Ramos (cell line): ENCODE measurements at regions not wholly inside any gene's neighbourhood (a gene's known extent, or its start where the extent isn't known, plus 50 kb on each side); places are given as distances from the start of the nearest gene placed in this dataset.
"Not testable (repeated sequence)": the region's sequence is repeated elsewhere in the genome, so short reads cannot be mapped to it uniquely, and the experiment has no call there.

ENCODE experiments used
- in situ Hi-C: fragments of 300-500 bp; cut with MboI; formaldehyde crosslinking; loops from one replicate; pipeline ENCODE4 v1.14.3; 2022; ENCODE audit warnings: low sequenced_read_pairs; ENCODE audit not compliant: unreplicated experiment

DNA sequence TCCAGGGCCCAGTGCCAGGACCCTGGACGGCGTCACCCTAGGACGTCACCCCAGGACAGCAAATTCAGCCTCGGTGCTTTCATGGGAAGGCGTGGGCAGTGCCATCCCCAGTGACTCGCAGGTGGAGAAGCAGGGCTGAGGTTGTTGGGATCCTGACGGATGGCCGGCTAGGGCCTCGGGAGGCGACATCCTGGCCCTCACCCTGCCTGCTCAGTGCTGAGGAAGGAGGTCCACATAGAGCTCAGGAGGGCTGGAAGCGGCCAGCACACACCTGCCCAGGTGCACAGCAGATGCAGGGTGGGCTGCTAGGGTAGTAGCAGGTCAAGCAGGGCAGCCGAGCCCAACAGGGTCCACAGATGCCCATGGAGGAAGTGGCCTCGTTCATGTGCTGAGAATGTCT lies 482.0 kb upstream of the SALL3 start:
- in situ Hi-C loops = no loop called here

DNA sequence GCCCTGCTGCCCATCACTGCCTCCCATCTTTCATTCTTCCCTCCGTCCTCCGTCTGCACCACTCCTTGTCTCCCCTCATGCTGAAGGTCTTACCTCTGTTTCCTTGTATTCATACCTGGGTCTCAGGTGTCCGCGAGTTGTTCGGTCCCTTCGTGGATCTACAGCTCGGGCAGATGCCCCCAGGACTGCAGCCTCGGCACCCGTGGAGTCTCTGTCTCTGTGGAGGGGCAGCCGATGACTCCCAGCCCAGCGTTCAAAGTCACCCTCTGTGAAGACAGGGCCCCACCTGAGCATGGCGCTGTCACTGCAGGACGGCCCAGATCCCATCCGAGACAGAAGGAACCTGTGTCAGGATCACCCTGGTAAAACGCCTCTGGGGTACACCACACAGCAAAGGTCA lies 480.0 kb upstream of the SALL3 start:
- in situ Hi-C loops = no loop called here

DNA sequence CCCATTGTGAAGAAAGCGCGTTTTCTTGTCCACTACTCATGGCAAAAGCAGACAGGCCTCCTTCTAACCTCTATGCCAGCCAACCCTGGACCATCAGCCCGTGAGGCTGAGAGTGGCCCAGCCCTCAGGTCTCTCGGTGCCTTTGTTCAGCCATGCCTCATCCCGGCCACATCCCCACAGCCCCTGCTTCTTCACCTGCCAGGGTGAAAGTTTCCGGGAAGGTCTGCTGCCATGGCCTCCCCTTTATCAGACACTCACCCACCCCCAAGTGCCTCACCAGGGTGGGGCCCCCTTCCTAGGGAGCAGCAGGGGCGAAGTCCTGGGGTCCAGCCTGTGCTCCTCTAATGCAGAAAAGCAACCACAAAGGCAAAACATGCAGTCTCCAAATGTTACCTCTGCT lies 478.4 kb upstream of the SALL3 start:
- in situ Hi-C loops = no loop called here

DNA sequence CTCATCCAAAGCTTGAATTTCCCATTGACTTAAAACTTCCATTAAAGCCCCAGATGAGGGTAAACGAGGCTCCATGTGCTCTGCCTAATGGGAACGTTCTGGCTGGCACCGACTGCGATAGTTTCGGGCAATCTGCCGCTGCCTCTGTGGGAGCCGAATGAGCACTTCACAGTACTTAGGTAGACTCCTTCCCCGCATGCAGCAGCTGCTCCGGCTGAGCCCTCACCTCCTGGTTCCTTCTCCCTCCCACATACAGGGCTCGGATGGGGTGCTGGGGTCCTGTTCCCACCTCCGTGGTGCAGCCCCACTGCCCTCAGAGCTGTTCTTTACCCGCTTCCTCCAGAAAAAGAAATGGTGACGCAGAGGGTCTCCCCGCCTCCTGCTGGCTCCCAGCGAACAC lies 476.5 kb upstream of the SALL3 start:
- in situ Hi-C loops = no loop called here

DNA sequence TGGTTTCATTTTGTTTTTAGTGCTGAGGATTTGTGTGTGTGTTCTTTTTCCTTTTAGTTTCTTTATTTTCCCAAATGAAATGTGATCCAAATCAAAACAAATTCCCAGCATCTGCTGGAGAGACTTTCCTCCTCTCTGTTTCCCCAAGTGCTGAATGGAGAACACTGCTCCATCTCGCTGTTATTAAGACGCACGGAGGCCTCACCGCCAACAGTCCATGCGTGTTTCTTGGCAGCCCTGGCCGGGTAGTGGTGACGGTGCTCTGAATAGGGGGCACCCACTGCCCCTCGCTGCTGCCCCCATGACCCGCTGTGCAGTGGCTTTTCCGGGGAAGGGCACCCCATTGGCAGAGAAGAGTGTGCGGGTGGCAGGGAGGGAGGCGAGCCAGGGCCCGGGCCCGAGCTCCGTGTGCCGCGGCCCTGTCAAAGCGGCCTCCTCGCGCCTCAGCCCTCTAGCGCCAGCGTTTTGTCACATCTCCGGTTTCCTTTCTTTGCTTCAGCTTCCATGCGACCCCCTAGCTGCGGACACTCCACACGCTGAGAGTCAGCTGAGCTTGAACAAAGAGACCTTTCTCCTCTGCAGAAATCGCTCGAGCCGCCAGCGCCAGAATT lies 473.7 kb upstream of the SALL3 start:
- in situ Hi-C loops = no loop called here

DNA sequence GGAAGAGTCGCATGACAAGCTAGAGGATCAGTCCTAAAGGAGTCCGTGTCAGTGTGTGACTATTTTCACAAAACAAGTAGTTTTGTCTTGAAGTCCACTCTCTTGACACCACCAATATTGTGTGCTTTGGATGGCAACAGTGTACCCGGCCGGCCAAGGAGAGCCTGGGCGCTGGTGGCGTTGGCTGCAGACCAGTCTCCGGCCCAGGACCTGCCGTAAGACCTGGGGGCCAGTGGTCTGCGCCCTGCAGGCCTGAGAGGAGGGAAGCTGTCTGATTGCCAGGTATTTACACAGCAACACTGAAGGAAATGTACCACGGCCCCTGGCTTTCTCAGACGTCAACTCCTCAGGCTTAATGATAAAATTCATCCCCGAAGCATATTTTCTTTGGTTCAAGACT lies 472.4 kb upstream of the SALL3 start:
- in situ Hi-C loops = no loop called here

DNA sequence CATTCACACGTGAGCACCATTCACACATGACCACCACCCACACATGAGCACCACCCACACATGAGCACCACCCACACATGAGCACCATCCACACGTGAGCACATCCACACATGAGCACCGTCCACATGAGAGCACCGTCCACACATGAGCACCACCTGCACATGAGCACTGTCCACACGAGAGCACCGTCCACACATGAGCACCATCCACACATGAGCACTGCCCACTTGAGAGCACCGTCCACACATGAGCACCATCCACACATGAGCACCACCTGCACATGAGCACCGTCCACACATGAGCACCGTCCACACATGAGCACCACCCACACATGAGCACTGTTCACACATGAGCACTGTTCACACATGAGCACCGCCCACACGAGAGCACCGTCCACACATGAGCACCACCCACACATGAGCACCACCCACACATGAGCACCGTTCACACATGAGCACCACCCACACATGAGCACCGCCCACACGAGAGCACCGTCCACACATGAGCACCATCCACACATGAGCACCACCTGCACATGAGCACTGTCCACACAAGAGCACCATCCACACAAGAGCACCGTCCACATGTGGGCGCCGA lies 471.3 kb upstream of the SALL3 start:
- in situ Hi-C loops = not testable (repeated sequence)

DNA sequence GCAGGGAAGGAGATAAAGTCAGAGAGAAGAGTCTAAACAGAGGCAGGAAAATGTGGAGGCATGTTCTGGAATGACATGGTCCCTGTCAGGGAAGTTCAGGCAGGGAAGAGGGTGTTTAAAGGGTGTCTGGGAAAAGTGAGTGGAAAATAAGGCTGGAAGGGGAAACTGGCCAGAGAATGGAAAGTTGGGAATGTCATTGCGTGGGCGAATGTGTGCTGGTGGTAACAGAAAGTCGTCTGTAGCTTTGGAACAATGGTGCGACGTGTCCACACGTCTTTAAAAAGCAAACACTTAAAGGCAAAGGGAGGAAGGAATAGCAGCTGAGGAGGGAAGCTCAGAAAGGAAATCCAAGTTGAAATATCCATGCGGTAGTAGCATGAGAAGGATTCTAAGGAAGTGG lies 469.5 kb upstream of the SALL3 start:
- in situ Hi-C loops = no loop called here

DNA sequence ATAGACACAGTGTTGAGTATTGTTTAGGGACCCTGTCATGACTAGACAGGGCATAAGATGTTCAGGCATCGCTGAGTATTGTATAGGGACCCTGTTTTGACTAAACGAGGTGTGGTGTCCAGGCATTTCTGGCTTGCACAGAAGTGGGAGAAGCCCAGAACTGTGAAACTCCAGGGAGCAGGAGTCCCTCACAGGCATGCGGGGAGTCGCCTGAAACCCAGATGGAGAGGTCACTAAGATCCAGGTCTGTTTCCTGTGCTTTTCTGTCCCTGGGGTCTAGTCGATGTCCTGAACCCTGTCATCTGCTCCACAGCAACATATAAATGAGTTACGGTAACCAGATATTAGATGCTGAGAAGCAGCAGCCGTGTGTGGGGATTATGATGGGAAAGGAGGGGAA lies 469.0 kb upstream of the SALL3 start:
- in situ Hi-C loops = no loop called here

DNA sequence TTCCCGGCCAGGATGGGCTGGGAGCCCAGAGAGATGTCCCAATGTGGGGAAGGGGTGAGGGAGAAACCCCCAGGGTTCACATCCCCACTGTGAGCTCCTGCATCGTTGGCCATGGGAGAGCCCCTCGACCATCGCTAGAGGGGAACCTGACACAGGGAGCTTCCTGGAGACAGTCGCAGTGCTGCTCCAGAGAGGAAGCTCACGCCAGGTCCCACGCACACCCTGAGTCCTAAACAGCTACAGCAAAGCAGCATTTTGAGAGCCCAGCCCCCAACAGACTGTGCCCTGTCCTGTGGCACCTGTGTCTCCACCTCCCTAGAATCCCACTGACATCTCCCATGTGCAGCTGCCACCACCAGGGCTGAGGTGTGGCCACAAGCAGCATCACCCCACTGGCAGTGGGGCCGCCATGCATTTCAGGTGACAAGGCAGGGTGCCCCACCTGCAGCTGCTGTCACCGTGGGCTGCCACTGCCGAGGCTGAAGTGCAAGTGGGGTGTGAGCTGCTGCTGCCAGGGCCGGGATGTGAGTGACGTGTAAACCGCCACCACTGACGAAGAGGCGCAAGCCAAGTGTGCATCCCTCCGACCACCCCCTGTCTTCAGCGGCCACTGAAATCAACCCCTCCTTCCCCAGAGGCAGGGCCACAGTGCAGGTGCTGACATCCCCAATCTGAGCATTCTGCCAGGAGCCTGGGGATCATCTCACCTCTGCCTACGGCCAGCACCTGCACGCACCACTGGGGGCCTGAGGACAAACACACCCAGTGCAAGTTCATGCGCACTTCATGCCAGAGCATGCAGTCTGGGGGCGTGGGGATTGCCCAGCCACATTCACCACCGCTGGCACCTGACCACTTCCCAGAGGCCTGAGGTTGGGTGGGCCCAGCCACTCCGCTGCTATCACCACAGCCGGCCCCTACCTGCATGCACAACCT lies 467.7 kb upstream of the SALL3 start:
- in situ Hi-C loops = no loop called here

DNA sequence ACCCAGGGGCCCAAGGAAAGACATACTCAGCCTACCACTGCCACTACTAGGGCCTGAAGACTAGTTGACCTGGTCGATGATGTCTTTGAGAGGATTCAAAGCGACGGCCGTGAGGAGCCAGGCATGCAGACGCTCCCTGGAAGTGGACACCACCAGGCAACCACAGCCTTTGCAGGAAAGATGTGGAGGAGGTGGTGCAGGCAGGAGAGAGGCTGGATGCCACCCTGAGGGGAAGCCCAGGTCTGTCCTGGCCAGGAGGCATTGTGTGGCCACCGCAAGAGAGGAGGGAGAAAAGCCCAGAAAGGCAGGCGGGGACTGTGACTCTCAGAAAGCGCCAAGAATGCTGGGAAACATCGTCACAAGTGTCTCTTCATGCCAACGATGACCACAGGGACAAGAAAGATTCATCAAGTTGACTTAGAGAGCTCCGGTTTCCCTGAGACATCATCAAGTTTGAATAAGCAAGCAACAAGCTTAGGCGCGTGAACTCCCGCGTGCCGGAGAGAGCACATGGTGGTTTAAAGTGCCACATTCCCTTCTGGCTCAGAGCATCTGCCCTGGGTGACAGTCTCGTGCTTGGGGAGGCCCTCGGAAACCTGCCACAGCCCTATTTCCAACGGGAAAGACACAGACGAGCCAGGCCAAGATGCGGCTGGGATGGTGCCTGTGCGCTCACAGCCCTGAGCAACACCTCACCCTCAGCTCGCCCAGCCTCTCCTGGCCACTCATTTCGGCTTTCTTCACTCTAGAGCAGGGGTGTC lies 464.5 kb upstream of the SALL3 start:
- in situ Hi-C loops = no loop called here

DNA sequence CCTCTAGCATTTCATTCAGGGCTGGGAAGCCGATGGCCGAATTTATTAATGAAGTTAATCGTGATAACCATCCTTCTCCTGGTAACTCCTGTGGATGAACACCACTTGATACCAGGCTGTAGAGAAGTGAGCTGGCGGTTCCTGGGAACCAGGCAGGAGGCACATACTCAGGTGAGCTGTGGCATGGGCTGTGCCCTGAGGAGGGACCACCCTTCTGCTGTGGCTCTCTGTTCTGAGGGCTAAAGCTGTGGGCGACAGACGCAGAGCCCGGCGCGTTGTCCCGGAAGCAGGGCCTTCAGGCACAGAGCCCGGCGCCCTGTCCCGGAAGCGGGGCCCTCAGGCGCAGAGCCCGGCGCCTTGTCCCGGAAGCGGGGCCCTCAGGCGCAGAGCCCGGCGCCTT lies 462.3 kb upstream of the SALL3 start:
- in situ Hi-C loops = no loop called here

DNA sequence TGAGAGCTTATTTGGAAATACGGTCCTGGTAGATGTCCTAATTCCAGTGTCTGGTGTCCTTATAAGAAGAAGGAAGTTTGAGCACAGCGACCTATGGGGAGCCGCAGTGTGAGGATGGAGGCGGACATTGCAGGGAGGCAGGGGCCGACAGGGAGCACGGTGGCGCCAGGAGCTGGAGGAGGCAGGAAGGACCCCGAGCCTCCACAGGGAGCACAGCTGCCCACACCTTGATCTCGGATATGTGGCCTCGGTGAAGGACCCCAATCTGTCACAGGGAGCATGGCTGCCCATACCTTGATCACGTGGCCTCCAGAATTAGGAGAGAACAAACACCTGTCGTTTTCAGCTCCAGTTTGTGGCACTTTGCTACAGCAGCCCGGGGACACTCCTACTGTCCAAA lies 461.6 kb upstream of the SALL3 start:
- in situ Hi-C loops = no loop called here

DNA sequence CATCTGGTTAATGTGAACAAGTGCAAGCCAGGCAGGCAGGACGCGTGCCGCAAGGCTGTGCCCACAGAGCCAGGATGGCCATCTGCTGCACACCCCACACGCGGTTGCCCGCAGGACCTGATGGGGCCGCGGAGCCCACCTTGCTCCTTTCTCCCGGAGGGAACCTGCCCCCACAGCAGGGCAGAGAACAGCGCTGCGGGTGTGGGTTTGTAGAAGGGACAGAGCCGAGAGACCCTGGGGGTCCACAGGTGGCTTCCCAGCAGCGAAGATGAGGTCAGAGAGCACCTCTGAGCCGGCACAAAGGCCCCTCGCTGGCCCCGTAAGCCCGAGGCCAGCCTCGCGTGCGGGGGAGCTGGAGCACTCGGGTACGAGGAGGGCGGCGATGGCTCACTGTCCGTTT lies 460.8 kb upstream of the SALL3 start:
- in situ Hi-C loops = no loop called here

DNA sequence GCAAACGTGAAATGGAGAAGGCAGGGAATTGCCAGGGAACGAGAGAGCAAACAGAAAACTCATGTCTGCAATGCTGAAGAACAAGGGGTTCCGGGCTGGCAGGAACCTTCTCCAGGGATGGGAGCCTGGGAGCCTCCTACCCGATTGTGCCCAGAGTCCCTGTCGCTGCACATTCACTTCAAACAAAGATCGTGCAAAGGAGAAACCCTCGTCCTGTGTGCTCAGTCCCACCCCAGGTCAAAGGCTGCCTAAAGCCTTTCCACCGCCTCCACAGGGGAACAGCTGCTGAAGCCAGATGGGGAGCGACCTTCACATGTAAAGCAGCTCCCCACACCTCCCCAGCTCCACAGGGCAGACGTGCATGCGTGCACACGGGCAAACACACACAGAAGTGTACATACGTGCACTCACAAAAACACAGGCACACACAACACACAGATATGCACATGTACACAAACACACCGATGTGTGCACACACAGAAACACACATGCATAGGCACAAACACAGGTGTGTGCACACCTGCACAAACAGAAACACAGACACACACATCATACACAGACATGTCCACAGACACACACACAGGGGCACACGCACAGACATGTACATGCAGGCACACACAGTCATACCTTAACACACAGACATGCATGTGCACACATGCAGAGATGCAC lies 460.1 kb upstream of the SALL3 start:
- in situ Hi-C loops = no loop called here

DNA sequence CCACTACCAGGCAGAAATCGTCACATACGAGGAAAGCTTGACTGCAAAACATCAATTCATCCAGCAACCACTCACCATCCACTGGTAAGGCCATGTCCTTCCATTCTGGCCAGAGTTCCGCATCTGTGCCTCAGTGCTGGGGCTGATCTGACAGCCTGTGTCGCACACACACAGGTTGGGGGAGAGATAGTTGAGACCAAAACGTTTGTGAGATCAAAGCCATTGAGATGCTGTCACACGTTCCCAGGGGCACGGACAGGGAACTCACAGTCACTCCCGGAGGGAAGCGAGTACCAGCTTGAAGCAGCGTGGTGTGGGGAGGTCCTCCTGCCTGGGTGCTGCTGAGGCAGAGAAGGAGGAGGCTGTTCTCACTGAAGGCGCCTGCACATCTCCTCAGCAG lies 458.5 kb upstream of the SALL3 start:
- in situ Hi-C loops = no loop called here

DNA sequence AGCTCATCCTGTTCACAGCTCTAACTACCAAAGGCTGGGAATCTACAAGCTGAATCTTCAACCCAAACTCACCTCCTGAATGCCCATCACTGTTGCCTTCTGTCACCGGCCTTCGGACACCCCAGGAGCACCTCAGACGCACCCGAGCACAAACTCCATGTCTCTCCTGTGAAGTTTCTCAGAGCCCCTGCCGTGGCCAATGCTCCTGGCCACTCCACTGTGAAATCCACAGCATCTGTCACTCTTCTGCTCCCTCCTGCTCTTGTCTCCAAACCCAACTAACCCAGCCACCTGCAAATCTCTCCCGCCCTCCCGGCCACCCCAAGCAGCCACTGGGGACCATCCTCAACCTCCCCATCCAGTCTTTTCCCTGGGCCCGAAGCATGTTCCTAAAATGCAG lies 457.9 kb upstream of the SALL3 start:
- in situ Hi-C loops = no loop called here

DNA sequence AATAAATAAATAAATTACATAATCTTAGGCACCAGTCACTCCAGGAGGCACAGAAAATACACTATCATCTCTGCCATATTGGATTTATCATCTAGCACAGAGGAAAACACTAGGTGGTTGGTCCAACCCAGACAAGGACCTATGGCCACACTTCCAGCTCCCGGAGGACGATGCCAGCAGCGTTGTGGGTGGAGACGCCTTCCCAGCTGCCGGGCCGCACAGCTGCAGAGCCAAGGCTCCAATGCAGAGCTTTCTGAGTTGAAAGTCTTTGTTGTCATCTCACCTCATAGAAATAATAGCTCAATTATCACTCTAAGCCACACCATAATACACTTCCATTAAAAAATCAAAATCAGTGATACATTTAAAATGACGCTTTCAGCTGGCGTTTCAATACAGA lies 457.1 kb upstream of the SALL3 start:
- in situ Hi-C loops = no loop called here

DNA sequence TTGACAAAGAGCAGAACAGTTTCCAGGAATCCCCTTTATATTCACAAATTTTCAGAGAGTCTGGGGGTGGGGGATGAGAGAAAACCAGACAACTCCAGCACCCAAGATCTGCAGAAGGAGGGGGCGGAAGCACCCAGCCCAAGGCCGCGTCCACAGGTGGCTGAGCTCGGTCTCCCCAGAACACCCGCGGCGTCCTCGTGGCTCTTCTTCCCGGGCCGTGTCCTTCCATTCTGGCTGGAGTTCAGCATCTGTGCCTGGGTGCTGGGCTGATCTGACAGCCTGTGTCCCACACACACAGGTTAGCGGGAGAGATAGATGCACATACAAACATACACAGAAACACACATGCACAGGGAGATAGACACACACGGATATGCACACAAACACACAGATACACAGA lies 455.8 kb upstream of the SALL3 start:
- in situ Hi-C loops = no loop called here

DNA sequence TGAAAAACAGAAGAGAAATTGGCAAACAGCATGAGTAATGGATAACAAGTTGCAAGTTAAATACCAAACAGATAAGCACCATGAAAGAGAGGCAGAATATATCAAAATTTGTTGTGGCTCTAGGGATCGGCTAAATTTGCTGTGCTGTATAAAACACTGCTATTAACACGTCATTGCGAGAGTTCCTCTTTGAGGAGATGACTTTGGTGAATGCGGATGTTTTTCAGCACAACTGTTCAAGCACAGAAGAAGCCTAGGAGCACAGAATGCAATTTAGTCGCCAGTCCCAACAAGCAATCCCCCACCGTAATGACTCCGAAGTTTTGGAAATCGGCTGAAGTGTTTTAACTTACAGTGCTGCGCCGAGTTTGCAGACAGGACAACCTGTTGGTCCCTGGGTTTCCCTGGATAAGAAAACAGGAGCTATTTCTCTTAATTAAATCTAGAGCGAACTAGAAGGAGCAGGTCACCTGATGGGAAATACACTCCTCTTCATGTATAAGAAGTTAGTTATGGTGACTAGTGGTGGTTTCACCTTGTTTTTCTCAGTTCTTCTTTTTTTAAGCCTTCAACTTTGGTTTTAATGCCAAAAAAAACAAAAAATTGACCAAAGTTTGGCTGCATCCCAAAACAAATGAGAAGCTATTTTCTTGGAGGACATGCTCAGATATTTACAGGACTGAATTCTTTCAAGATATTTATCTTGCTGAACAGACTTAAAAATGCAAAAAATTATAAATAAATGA lies 454.1 kb upstream of the SALL3 start:
- in situ Hi-C loops = no loop called here
